ENCODE measurements at regions not wholly inside any gene's neighbourhood (a gene's known extent, or its start where the extent isn't known, plus 50 kb on each side); places are given as distances from the start of the nearest gene placed in this dataset.
"Not testable (repeated sequence)": the region's sequence is repeated elsewhere in the genome, so short reads cannot be mapped to it uniquely, and the experiment has no call there.

DNA sequence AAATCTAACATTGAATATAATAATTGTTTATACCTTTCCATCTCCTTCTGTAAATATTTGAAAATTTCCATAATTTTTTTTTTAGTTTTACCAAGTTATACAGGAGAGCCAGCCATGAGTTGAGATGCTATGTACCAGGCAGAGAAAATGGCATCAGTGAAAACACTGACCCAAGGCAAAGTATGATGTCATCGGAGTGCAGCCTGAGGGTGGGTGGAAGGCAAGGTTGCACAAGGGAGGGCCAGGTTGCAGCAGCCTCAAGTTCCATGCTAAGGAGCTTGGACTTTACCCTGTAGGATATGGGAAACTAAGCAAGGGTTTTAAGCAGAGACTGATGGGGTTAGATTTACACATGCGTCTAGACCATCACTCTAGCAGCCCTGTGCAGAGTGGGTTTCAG lies 441.1 kb downstream of the BCAT1 start:
- DNase-seq (ENCODE audit: low spot score), result no peak

DNA sequence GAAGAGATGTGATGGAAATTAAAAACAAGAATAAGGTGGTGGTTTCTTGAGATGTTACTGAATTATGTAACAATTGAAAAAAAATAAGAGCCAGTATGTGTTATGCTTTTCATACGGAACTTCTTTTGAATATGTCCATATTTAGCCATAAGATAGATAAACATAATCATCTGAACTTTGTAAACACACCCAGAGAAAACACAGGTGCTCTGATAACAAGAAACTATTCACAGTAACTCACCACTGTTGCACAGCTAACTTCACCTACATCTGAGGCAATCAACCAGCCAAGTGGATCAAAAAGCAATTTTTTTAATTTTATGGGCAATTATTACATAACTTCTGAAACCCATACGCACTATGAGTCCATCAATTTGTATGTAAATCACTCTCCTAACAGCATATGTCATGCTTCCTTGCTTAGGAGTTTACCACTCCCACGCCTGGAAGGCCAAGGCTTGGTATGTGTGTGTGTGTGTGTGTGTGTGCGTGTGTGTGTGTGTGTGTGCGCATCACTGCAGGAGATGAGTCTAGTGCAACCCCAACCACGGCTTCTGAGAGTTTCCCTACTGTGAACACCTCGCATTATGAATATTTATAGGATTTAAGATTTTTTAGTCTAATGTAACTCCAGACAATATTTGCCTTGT lies 443.4 kb downstream of the BCAT1 start:
- DNase-seq (ENCODE audit: low spot score), result no peak

- DNase-seq (ENCODE audit: low spot score), result not testable (repeated sequence)
Observed at GRCh38 chr12:24503477-24503876, 445.4 kb downstream of the BCAT1 start.

DNA sequence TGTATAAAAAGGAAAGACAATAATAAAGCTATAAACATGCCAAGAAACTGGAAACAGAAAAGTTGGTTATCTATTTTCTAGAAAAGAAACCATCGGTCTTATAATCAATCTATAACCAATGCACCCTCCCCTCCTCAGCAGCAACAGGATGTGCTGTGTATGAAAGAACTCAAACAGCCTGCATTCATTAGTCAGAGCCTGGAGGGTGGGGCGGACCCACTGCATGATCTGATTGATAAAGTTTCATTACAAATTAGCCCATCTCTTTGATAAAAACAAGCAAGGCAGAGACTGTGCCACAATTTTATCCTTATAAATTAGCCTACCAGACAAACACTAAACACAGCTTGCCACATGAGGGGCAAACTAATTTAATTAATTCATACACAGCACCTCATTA lies 448.1 kb downstream of the BCAT1 start:
- DNase-seq (ENCODE audit: low spot score), result no peak

- no peak for DNase-seq (ENCODE audit: low spot score)
Observed at GRCh38 chr12:24500421-24500820, 448.5 kb downstream of the BCAT1 start.

DNA sequence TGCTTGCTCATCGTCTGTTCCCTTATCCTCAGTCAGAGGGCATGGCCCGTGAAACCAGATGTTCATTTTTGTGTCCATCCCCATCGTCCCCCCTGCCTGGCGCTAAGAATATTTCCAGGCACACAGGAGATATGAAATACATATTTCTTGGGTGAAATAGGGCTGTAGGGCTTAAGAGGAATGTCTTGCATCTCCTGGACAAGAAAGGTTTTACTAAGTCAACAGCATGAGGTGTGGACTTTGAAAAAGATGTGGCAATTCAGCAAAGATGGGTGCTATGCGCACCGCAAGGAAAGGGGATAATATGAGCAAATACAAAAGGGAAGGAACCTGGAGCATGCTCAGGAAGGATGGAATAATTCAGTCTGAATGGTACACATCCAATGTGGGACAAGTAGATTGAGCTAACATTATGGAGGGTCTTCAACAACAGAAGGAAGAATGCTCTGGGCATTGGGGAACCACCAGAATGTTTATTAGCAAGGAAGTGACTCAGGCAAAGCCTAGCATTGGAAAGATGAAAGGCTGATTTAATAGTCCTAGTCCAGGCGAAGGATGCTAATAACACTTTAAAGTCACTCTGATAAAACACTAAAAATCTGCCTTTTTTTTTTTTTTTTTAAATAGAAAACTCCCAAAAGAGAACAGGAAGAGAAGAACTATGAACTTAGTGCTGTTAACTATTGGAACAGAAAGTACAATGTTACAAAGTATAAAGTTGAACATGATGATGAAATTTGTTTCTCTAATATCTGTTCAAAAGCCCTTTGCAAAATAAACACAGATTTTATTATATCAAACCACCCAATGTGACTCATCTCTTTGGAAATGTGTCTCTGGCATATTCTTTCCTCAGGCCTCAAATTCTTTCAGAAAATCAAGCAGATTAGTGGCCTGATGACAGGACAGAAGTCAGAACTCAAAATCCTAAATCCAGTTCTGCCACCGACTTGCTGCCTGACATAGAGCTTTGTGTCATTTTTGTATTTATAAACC lies 449.5 kb downstream of the BCAT1 start:
- no peak for DNase-seq (ENCODE audit: low spot score)

GRCh38 chr12:24496755-24497154 lies 452.1 kb downstream of the BCAT1 start:
- DNase-seq (ENCODE audit: low spot score), result no peak

DNA sequence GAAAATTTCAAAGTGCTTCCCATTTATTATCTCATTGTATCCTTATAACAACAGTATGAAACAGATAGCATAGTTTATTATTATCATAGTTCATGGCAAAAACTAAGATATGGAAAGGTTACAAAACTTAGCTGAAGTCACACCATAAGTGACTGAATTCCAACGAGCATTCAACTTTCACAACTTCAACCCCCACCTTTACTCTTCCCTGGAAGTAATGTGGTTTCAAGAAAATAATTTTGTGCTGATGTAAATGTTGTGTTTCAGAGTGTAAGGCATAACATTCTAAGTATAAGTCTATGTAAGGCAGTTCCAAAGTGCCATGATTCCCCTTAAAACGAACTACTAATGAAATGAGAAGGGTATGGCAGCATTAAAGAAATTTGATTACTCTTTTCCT lies 454.5 kb downstream of the BCAT1 start:
- no peak for DNase-seq (ENCODE audit: low spot score)

DNA sequence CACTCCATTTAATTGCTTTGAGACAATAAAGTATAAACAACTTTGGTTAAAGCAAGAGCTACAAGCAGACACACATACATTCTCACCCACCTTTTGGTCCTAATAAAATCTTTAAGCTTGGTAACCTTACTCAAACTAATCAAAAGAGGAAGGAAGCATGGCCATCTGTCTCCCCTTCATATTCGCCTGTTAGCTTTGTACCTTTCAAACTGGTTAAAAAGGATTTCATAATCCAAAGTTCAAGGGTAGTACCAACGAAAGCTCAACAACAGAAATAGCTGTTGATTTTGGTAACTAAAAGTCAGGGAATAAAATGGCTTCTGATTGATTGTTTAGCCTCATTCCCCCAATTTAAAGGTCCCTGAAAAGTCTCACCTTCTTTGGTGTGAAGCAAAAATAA lies 456.9 kb downstream of the BCAT1 start:
- DNase-seq (ENCODE audit: low spot score), result no peak

GRCh38 chr12:24489939-24490338 lies 459.0 kb downstream of the BCAT1 start:
- no peak for DNase-seq (ENCODE audit: low spot score)

DNA sequence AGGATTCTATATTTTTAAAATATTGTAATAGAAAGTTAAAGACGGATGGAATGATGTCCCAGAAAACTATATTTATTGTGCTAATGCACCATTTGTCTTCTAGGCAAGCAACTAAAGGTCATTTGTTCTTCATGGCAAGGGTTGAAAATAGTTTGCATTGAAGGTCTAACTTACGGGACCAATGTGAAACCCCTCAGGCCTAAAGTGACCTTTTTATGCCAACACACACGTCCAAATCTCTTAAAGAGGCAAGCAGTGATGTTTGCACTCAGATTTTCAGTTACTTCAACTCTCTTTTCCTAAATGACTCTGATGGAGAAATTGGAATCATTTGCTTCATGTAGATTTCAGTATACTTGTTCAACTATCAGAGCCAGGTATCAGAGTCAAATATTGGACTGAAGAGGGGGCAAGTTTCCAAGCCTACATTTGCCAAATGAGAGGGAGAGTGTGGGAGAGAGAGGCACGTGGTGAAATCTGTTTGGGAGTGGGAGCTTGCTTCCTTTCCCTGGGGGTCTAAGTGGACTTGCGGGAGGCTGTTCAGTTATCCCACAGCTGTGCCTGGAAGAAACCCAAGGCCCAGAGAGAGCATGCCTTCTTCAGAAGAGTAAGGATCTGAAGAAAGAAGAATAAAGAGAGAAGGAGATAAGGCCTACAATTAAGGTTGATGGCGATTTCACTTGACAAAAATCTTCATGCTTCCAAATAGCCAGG lies 459.8 kb downstream of the BCAT1 start:
- DNase-seq (ENCODE audit: low spot score), result no peak

- no peak for DNase-seq (ENCODE audit: low spot score)
Observed at GRCh38 chr12:24488091-24488596, 460.8 kb downstream of the BCAT1 start.

- DNase-seq (ENCODE audit: low spot score), result no peak
Observed at GRCh38 chr12:24487606-24488005, 461.3 kb downstream of the BCAT1 start.

DNA sequence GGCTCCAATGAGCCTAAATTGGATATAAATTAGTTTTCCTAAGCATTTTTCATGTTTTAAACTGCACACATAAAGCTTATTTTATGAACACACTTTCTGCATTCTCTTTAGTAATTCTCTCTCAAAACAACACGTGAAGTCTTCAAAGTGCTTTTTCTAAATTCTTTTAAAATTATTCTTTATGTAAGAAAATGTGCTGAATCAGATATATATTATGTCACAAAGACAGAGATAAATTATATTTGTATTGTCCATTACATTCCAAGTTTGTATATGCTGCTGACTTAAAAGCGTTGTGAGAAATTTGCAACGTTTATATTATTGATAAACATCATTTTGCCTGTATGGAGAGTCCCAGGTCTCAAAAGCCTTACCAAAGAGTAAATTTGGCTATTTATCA lies 465.2 kb downstream of the BCAT1 start:
- DNase-seq (ENCODE audit: low spot score), result no peak

DNA sequence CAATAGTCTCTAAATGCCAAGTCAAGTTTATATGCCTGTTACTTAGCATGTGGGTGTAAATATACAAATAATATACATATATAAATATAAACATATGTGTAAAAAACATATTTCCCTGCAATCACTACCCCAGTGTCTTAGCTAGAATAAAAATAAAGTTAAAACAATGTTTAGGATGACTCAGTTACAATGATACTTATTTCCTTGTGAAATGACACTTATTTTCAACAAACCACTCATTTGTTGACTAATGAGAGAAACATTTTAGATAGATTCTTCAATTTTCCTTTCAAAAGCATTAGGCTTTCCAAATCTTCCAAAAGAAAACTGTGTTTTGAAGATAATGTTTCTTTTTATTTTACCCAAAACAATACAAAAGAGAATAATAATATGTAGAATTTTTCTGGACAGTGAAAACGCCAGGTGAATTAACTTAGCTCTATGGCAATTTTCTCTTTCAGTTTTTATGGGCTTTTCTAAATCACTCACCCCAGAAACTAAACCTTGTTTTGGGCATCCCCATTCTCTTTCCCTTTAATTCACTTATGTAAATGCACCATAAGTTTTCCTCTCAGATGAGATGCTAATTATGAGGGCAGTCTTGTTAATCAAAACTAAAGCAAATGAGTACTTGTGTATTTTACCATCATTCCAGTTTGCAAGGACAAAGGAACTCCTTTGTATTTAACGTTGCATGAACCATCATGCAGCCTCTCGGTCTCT lies 465.9 kb downstream of the BCAT1 start:
- DNase-seq (ENCODE audit: low spot score), result no peak

DNA sequence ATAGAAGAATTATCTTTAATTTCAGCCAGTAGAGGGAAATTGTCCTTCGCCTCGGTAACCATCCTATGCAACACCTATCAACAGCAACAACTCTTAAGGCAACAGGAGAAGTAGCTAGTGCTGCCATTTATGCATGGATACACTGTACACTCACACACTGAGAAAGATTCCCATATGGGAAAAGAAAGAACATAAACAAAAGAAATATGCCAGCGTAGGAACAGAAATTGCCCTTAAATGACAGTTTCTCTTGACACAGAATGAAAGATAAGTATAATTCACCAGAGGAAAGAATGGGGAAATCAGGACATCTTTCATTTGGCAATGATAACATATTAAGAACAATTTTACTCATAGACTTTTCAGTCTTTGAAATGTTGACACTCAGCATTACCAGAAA lies 466.9 kb downstream of the BCAT1 start:
- no peak for DNase-seq (ENCODE audit: low spot score)

- no peak for DNase-seq (ENCODE audit: low spot score)
Observed at GRCh38 chr12:24480766-24481449, 468.0 kb downstream of the BCAT1 start.

DNA sequence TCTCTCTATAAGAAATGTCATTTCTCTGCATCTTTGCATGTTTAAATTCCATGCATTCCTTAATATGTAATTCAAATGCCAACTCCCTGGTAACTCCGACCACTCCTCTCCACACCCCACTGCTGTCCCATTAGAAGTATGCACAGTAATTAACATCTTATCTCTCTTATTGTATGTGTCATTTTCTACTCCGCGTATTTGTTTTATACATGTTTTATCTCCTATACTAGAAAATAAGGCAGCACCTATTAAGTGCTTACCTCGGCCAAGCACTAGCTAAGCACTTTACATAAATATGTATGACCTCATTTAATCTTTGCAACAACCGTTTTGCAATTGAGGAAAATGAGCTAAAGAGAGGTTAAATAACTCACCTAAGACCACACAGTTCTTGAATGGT lies 469.8 kb downstream of the BCAT1 start:
- no peak for DNase-seq (ENCODE audit: low spot score)

GRCh38 chr12:24478254-24478653 lies 470.6 kb downstream of the BCAT1 start:
- DNase-seq (ENCODE audit: low spot score), result no peak

GRCh38 chr12:24476310-24476709 lies 472.6 kb downstream of the BCAT1 start:
- no peak for DNase-seq (ENCODE audit: low spot score)

- no peak for DNase-seq (ENCODE audit: low spot score)
Observed at GRCh38 chr12:24475337-24475736, 473.6 kb downstream of the BCAT1 start.
